ENCODE measurements at regions not wholly inside any gene's neighbourhood (a gene's known extent, or its start where the extent isn't known, plus 50 kb on each side); places are given as distances from the start of the nearest gene placed in this dataset.

- Histone ChIP-seq H3K9ac (ENCODE audit: low read depth, low read length) (no peak overlapping the region), H2BK15ac (ENCODE audit: low read depth, low read length) (no peak overlapping the region), H2BK5ac (ENCODE audit: low read depth, low read length, poor library complexity, severe bottlenecking) (no peak overlapping the region), H3K27me3 (ENCODE audit: control insufficient read depth, insufficient read depth, low read length) (no peaks in the 10 kb centered on the region), H4K91ac (ENCODE audit: insufficient read depth, low read depth, low read length) (no peak overlapping the region), H3K4me3 (ENCODE audit: insufficient read depth, low read depth, low read length) (no peak overlapping the region), H3K14ac (replicated peaks; ENCODE audit: low read depth, low read length) (no peak overlapping the region), H3K4me1 (ENCODE audit: control insufficient read depth, insufficient read depth, low read length) (peaks cover 2% of the 10 kb centered on the region; the same call in 1 of the 2 replicates), H4K5ac (ENCODE audit: low read depth, low read length) (no peak overlapping the region), H4K20me1 (ENCODE audit: insufficient read depth, low read length) (no peaks in the 10 kb centered on the region), H2BK120ac (ENCODE audit: low read depth, low read length) (no peak overlapping the region), H3K18ac (ENCODE audit: low read depth, low read length) (no peak overlapping the region), H3K4me2 (ENCODE audit: low read depth, low read length) (no peak overlapping the region), H3K36me3 (ENCODE audit: control insufficient read depth, insufficient read depth, low read length) (no peaks in the 10 kb centered on the region), H4K8ac (ENCODE audit: low read depth in 2 of 2, low read length in 2 of 2) (no peak overlapping the region), H2AK9ac (replicated peaks; ENCODE audit: low read depth, low read length, poor library complexity) (no peak overlapping the region), H3K27ac (ENCODE audit: insufficient read depth, low read length) (no peak overlapping the region), H2AK5ac (ENCODE audit: low read depth, low read length) (no peak overlapping the region), H2AFZ (replicated peaks; ENCODE audit: low read length, poor library complexity) (no peak overlapping the region), H3K4ac (ENCODE audit: low read depth, low read length) (no peak overlapping the region), H3K9me1 (ENCODE audit: insufficient read depth, low read length) (no peaks in the 10 kb centered on the region), H2BK20ac (ENCODE audit: low read depth, low read length) (no peak overlapping the region), H3K79me1 (ENCODE audit: low read depth in 1 of 2, low read length in 2 of 2) (no peaks in the 10 kb centered on the region), H3K9me3 (ENCODE audit: control insufficient read depth, insufficient read depth, low read length) (no peaks in the 10 kb centered on the region), H3K23ac (ENCODE audit: low read depth, low read length) (no peak overlapping the region), H3K56ac (ENCODE audit: extremely low read depth, insufficient read depth, low read length) (no peak overlapping the region)
- ChIA-PET POLR2A (ENCODE audit: unreplicated experiment) (no interaction called here), CTCF (interaction anchor here (0.9 kb wide), 1 partner anchor 8 kb away, joined by 3 read pairs; no protein-coding TSS in a partner anchor)
- no TSS peak for BruUV-seq (replicated peaks)
- intact Hi-C loops (cut with micrococcal nuclease) (no loop called here), in situ Hi-C loops (cut with MboI; ENCODE audit: low sequenced_read_pairs) (no loop called here), dilution Hi-C loops (cut with HindIII; ENCODE audit: low sequenced_read_pairs, unreplicated experiment) (no loop called here)
- DNase-seq (no peak), ATAC-seq (ENCODE audit: low read depth) (no peak)
- TF ChIP-seq MXI1 (IDR thresholded peaks at IDR 0.05; ENCODE audit: borderline replicate concordance, low read depth, low read length), result no peak
- no peak for TF ChIP-seq NFE2L2 (IDR thresholded peaks at IDR 0.05; ENCODE audit: low read depth, low read length)
- no CpG with 5 or more reads among the region's 2 CpGs for WGBS, 2 experiments (ENCODE audit: extremely low coverage in 2 of 2, insufficient read length in 1 of 2)
Measured at GRCh38 chr14:87076146-87076545, 916.8 kb downstream of the GALC start.

All from IMR-90 (cell line).